ENCODE measurements at regions not wholly inside any gene's neighbourhood (a gene's known extent, or its start where the extent isn't known, plus 50 kb on each side); places are given as distances from the start of the nearest gene placed in this dataset.
A peak's percentile ranks its signal among the peaks of the same experiment; 100 is the strongest.

GRCh38 chrX:19245711-19246269 is 97.9 kb upstream of the PDHA1 start:
- 14% methylated on average over 4 of the region's 4 CpGs for WGBS (ENCODE audit: missing lambda C conversion rate)
- Histone ChIP-seq H3K27ac (no peak overlapping the region), H3K9me3 (peaks cover 11% of the 10 kb centered on the region; the same call in 1 of the 3 replicates), H3K4me3 (no peak overlapping the region), H3K4me2 (no peak overlapping the region), H3K4me1 (no peaks in the 10 kb centered on the region)
- no peak for ATAC-seq
- TF ChIP-seq NFE2L2 (conservative IDR thresholded peaks at IDR 0.05; ENCODE audit: low read length), result no peak
- TF ChIP-seq MAFK (IDR thresholded peaks at IDR 0.05; ENCODE audit: partially characterized antibody), result no peak
- no peak for TF ChIP-seq RFX5 (IDR thresholded peaks at IDR 0.05)
- no peak for TF ChIP-seq EP300 (IDR thresholded peaks at IDR 0.05)
- TF ChIP-seq CEBPB (IDR thresholded peaks at IDR 0.05), result no peak
- no peak for TF ChIP-seq TFCP2L1 (CRISPR knock-in tag; IDR thresholded peaks at IDR 0.05)
- TF ChIP-seq BHLHE40 (IDR thresholded peaks at IDR 0.05; ENCODE audit: low read depth, low read length), result no peak
- no peak for TF ChIP-seq CHD4 (IDR thresholded peaks at IDR 0.05; ENCODE audit: borderline replicate concordance)
- TF ChIP-seq RCOR1 (IDR thresholded peaks at IDR 0.05; ENCODE audit: low read depth, low read length), result no peak
- no peak for TF ChIP-seq ZC3H11A (IDR thresholded peaks at IDR 0.05)
- no peak for TF ChIP-seq HES2 (IDR thresholded peaks at IDR 0.05)
- TF ChIP-seq HMGXB4 (CRISPR knock-in tag; IDR thresholded peaks at IDR 0.05; ENCODE audit: borderline replicate concordance), result no peak
- no peak for TF ChIP-seq EHF (CRISPR knock-in tag; IDR thresholded peaks at IDR 0.05)
- no peak for TF ChIP-seq ELK1 (IDR thresholded peaks at IDR 0.05; ENCODE audit: low read depth, low read length)
- no peak for TF ChIP-seq BCL3 (IDR thresholded peaks at IDR 0.05)
- no peak for TF ChIP-seq HOXB13 (CRISPR knock-in tag; IDR thresholded peaks at IDR 0.05; ENCODE audit: low read depth)
- no peak for TF ChIP-seq FOSL2 (IDR thresholded peaks at IDR 0.05)
- TF ChIP-seq FOSL2 (CRISPR knock-in tag; IDR thresholded peaks at IDR 0.05), result no peak
- no peak for TF ChIP-seq USF2 (IDR thresholded peaks at IDR 0.05)
- TF ChIP-seq MAX (IDR thresholded peaks at IDR 0.05), result no peak
- TF ChIP-seq EHMT2 (IDR thresholded peaks at IDR 0.05; ENCODE audit: low read depth), result no peak
- no peak for DNase-seq (ENCODE audit: low read depth in 1 of 2, low spot score in 1 of 2)
- ChIA-PET CTCF (interaction anchor here (1.2 to 1.3 kb wide), 2 partner anchors 94 to 854 kb away, joined by 3 read pairs; no protein-coding TSS in a partner anchor), POLR2A (no interaction called here)
- peak; percentile 39 for FAIRE-seq

- ChIA-PET POLR2A (interaction anchor here (0.6 kb wide), 1 partner anchor 21 kb away, joined by 3 read pairs; no protein-coding TSS in a partner anchor), CTCF (interaction anchor here (1.5 kb wide), 1 partner anchor 239 kb away, joined by 3 read pairs; no protein-coding TSS in a partner anchor)
- ATAC-seq (no peak), FAIRE-seq (no peak), DNase-seq (ENCODE audit: low read depth in 1 of 2, low spot score in 1 of 2) (no peak)
- H3K4me2 ChIP-seq, result no peak overlapping the region
- 71% methylated on average over 8 of the region's 8 CpGs for WGBS (ENCODE audit: missing lambda C conversion rate)
- no peaks in the 10 kb centered on the region for H3K4me1 ChIP-seq
- no peak overlapping the region for H3K27ac ChIP-seq
- H3K4me3 ChIP-seq, result no peak overlapping the region
- H3K9me3 ChIP-seq, result no peaks in the 10 kb centered on the region
- TF ChIP-seq RNF2 (IDR thresholded peaks at IDR 0.05; ENCODE audit: borderline replicate concordance, low read depth) (no peak), PHF8 (IDR thresholded peaks at IDR 0.05; ENCODE audit: borderline replicate concordance, low read depth) (no peak), HOXA7 (CRISPR knock-in tag; IDR thresholded peaks at IDR 0.05) (no peak), RAD21 (conservative IDR thresholded peaks at IDR 0.05 in 1 of 2, IDR thresholded peaks at IDR 0.05 in 1 of 2) (no peak), MYC (IDR thresholded peaks at IDR 0.05; ENCODE audit: borderline replicate concordance, low read length) (no peak), ZFP36 (IDR thresholded peaks at IDR 0.05; ENCODE audit: borderline replicate concordance, partially characterized antibody) (no peak), CHD4 (IDR thresholded peaks at IDR 0.05; ENCODE audit: borderline replicate concordance) (no peak), TP53 (CRISPR knock-in tag; IDR thresholded peaks at IDR 0.05) (no peak), JUN (IDR thresholded peaks at IDR 0.05) (no peak), ELK1 (IDR thresholded peaks at IDR 0.05; ENCODE audit: low read depth, low read length) (no peak), HES2 (IDR thresholded peaks at IDR 0.05) (no peak), FOXS1 (CRISPR knock-in tag; IDR thresholded peaks at IDR 0.05) (no peak), BHLHE40 (IDR thresholded peaks at IDR 0.05; ENCODE audit: low read depth, low read length) (no peak)
Measured at GRCh38 chrX:19256986-19257385, 86.7 kb upstream of the PDHA1 start.
